ENCODE measurements at regions not wholly inside any gene's neighbourhood (a gene's known extent, or its start where the extent isn't known, plus 50 kb on each side); places are given as distances from the start of the nearest gene placed in this dataset.
A peak's percentile ranks its signal among the peaks of the same experiment; 100 is the strongest.

GRCh38 chr5:172569861-172570558, 71.1 kb upstream of the NEURL1B start:
- Histone ChIP-seq H3K9me3 (ENCODE audit: insufficient read depth in 2 of 2, low read depth in 1 of 2, low read length in 1 of 2) (no peaks in the 10 kb centered on the region), H3K4me2 (ENCODE audit: insufficient read depth in 1 of 2, low read depth in 2 of 2, low read length in 2 of 2) (peak overlapping the region; percentile 54 to 73), H2AFZ (ENCODE audit: low read length) (peak overlapping the region; percentile 30; the same call in 1 of the 2 replicates), H3K18ac (ENCODE audit: extremely low read depth, low read length) (peak overlapping the region; percentile 1; the same call in 1 of the 2 replicates), H3K14ac (ENCODE audit: insufficient read length) (no peak overlapping the region), H2BK120ac (replicated peaks; ENCODE audit: low read depth, low read length) (no peak overlapping the region), H3K79me2 (ENCODE audit: control insufficient read depth in 1 of 2, insufficient read depth in 2 of 2, low read length in 2 of 2) (no peaks in the 10 kb centered on the region), H3K4me1 (replicated peaks in 1 of 4; ENCODE audit: control insufficient read depth in 3 of 4, insufficient read depth in 4 of 4, low read length in 3 of 4) (peaks cover 4 to 29% (median 18%) of the 10 kb centered on the region in 4 experiments), H3K9ac (replicated peaks in 1 of 4; ENCODE audit: extremely low read depth in 1 of 4, low read depth in 3 of 4, low read length in 3 of 4) (no peak overlapping the region), H2BK12ac (ENCODE audit: low read depth, low read length) (peak overlapping the region; percentile 68; the same call in 1 of the 2 replicates), H3K36me3 (ENCODE audit: control insufficient read depth in 2 of 4, insufficient read depth in 4 of 4, low read length in 3 of 4) (no peaks in the 10 kb centered on the region), H3K4me3 (ENCODE audit: extremely low read depth in 1 of 4, insufficient read depth in 2 of 4, low read depth in 3 of 4, low read length in 4 of 4) (0 out of 8 replicates have a peak overlapping the region, but pooled peaks of 1 of the 4 experiments have one; percentile 10), H3K23me2 (ENCODE audit: low read depth, low read length) (peaks cover 2% of the 10 kb centered on the region; the same call in 1 of the 2 replicates), H4K20me1 (replicated peaks in 1 of 2; ENCODE audit: control insufficient read depth in 1 of 2, insufficient read depth in 2 of 2, low read length in 2 of 2) (no peaks in the 10 kb centered on the region), H2AK5ac (ENCODE audit: low read depth, low read length) (peak overlapping the region; percentile 53; the same call in 1 of the 2 replicates), H3K27ac (ENCODE audit: low read depth, low read length) (no peak overlapping the region), H4K5ac (ENCODE audit: insufficient read length, low read depth, low read length) (no peak overlapping the region), H2BK15ac (ENCODE audit: low read length) (peak overlapping the region; percentile 81; the same call in 1 of the 2 replicates), H3K79me1 (ENCODE audit: low read depth, low read length) (no peaks in the 10 kb centered on the region), H3K56ac (replicated peaks; ENCODE audit: insufficient read length, low read depth, low read length) (no peak overlapping the region), H2BK5ac (ENCODE audit: low read depth, low read length) (peak overlapping the region; percentile 60; the same call in 1 of the 2 replicates), H3K4ac (replicated peaks; ENCODE audit: insufficient read length, low read depth, low read length) (no peak overlapping the region), H3K27me3 (replicated peaks in 1 of 4; ENCODE audit: control insufficient read depth in 3 of 4, extremely low read depth in 1 of 4, insufficient read depth in 3 of 4, low read length in 3 of 4) (no peaks in the 10 kb centered on the region; a peak in 1 of 7 replicates), H4K91ac (replicated peaks; ENCODE audit: insufficient read length, low read length) (no peak overlapping the region), H4K8ac (ENCODE audit: extremely low read depth, insufficient read depth, low read length) (no peak overlapping the region), H2BK20ac (ENCODE audit: low read length) (peak overlapping the region; percentile 72; the same call in 1 of the 2 replicates), H3K23ac (ENCODE audit: insufficient read length) (no peak overlapping the region)
- FAIRE-seq, result no peak
- DNase-seq (ENCODE audit: low read depth in 1 of 2, low spot score in 2 of 2), result no peak
- POLR2A ChIA-PET (ENCODE audit: partially characterized antibody), result interaction anchor here (1.6 to 1.8 kb wide), 2 partner anchors 9 to 11 kb away, joined by 3 to 4 read pairs; no protein-coding TSS in a partner anchor
- CTCF ChIA-PET (ENCODE audit: partially characterized antibody), result interaction anchor here (2.3 kb wide), 1 partner anchor 27 kb away, joined by 9 read pairs; no protein-coding TSS in a partner anchor
- 33% methylated on average over 10 of the region's 15 CpGs; no CpG with 5 or more reads in 1 of the 2 experiments for WGBS, 2 experiments (ENCODE audit: extremely low coverage in 1 of 2, insufficient coverage in 1 of 2, insufficient read length in 1 of 2, insufficient replicate concordance in 2 of 2, low coverage in 1 of 2, low lambda C conversion rate in 2 of 2, missing lambda C conversion rate in 1 of 2)
- TF ChIP-seq, protein P1, sequence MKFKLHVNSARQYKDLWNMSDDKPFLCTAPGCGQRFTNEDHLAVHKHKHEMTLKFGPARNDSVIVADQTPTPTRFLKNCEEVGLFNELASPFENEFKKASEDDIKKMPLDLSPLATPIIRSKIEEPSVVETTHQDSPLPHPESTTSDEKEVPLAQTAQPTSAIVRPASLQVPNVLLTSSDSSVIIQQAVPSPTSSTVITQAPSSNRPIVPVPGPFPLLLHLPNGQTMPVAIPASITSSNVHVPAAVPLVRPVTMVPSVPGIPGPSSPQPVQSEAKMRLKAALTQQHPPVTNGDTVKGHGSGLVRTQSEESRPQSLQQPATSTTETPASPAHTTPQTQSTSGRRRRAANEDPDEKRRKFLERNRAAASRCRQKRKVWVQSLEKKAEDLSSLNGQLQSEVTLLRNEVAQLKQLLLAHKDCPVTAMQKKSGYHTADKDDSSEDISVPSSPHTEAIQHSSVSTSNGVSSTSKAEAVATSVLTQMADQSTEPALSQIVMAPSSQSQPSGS (IDR thresholded peaks at IDR 0.05; ENCODE audit: low read length), result no peak
- TF ChIP-seq POU5F1 (IDR thresholded peaks at IDR 0.05; ENCODE audit: low read depth, low read length), result no peak
- TF ChIP-seq SRF (IDR thresholded peaks at IDR 0.05; ENCODE audit: low read depth, low read length), result peak; percentile 45; the same call in 1 of the 2 replicates
- TF ChIP-seq TEAD4 (IDR thresholded peaks at IDR 0.05; ENCODE audit: low read depth, low read length), result no peak
- TF ChIP-seq EP300 (IDR thresholded peaks at IDR 0.05; ENCODE audit: borderline replicate concordance in 1 of 2, low read depth in 2 of 2, low read length in 2 of 2), result no peak
- no peak for TF ChIP-seq USF2 (IDR thresholded peaks at IDR 0.05; ENCODE audit: low read length)
- no peak for TF ChIP-seq BCL11A (IDR thresholded peaks at IDR 0.05; ENCODE audit: low read depth in 2 of 2, low read length in 2 of 2)
- TF ChIP-seq HDAC6 (IDR thresholded peaks at IDR 0.05; ENCODE audit: low read depth, low read length), result no peak
- no peak for TF ChIP-seq TBP (IDR thresholded peaks at IDR 0.05; ENCODE audit: low read depth, low read length)

Data from H1 (cell line).